H1 (cell line): ENCODE measurements at regions not wholly inside any gene's neighbourhood (a gene's known extent, or its start where the extent isn't known, plus 50 kb on each side); places are given as distances from the start of the nearest gene placed in this dataset.

Experiments
- CTCF ChIA-PET: fragments of 300-600 bp; sonication (Branson Sonifier 250); formaldehyde crosslinking; loops from one replicate; lab custom pipeline; 2021; ENCODE audit not compliant: partially characterized antibody; lab: Charles Lee
- POLR2A ChIA-PET: fragments of 300-600 bp; sonication (Branson Sonifier 250); formaldehyde crosslinking; loops from one replicate; lab custom pipeline; 2021; ENCODE audit warnings: inconsistent platforms; ENCODE audit not compliant: partially characterized antibody; lab: Charles Lee
- DNase-seq, 2 experiments: peaks; one replicate each; pipeline versions ENCODE4 v3.0.0 to v3.0.0-alpha.2; 2010 to 2022; ENCODE audit warnings: low spot score in 2 of 2, low read depth in 1 of 2, mixed read lengths in 1 of 2
- FAIRE-seq: peaks from 2 replicates; lab custom pipeline; 2011; peaks lifted over from hg19 to GRCh38; lab: Jason Lieb, UNC
- H2AFZ ChIP-seq: 2 replicates; pipeline ENCODE4 v1.8.1; 2012; ENCODE audit warnings: low read length, inconsistent platforms
- H2AK5ac ChIP-seq: 2 replicates; pipeline ENCODE4 v1.6.1; 2013; ENCODE audit warnings: low read depth, low read length
- H2BK120ac ChIP-seq: replicated peaks from 2 replicates; pipeline ENCODE3; 2013; ENCODE audit warnings: low read depth, low read length, inconsistent platforms
- H2BK12ac ChIP-seq: 2 replicates; pipeline ENCODE4 v1.6.1; 2013; ENCODE audit warnings: low read depth, low read length
- H2BK15ac ChIP-seq: 2 replicates; pipeline ENCODE4 v1.6.1; 2013; ENCODE audit warnings: low read length
- H2BK20ac ChIP-seq: 2 replicates; pipeline ENCODE4 v1.6.1; 2013; ENCODE audit warnings: low read length
- H2BK5ac ChIP-seq: 2 replicates; pipeline ENCODE4 v1.6.1; 2013; ENCODE audit warnings: low read depth, low read length
- H3K14ac ChIP-seq: 2 replicates; pipeline ENCODE4 v1.6.1; 2013; ENCODE audit warnings: inconsistent platforms; ENCODE audit not compliant: insufficient read length
- H3K18ac ChIP-seq: 2 replicates; pipeline ENCODE4 v1.6.1; 2013; ENCODE audit warnings: low read length; ENCODE audit errors: extremely low read depth
- H3K23ac ChIP-seq: 2 replicates; pipeline ENCODE4 v1.6.1; 2013; ENCODE audit warnings: inconsistent platforms; ENCODE audit not compliant: insufficient read length
- H3K23me2 ChIP-seq: 2 replicates; pipeline ENCODE4 v1.6.1; 2013; ENCODE audit warnings: low read depth, low read length
- H3K27ac ChIP-seq: 2 replicates; pipeline ENCODE4 v1.6.1; 2011; ENCODE audit warnings: low read depth, low read length, inconsistent platforms
- H3K27me3 ChIP-seq, 4 experiments: replicated peaks in 1 of 4; 1 replicate in 1 of 4; 2 replicates in 3 of 4; pipeline versions ENCODE4 v1.6.1 to v1.8.1; 2011 to 2013; ENCODE audit warnings: low read length in 3 of 4, mild to moderate bottlenecking in 3 of 4, inconsistent platforms in 2 of 4, mixed read lengths in 2 of 4, moderate library complexity in 1 of 4; ENCODE audit not compliant: control insufficient read depth in 3 of 4, insufficient read depth in 3 of 4; ENCODE audit errors: extremely low read depth in 1 of 4
- H3K36me3 ChIP-seq, 4 experiments: 2 replicates each; pipeline versions ENCODE4 v1.6.1 to v1.8.1; 2011 to 2013; ENCODE audit warnings: mild to moderate bottlenecking in 4 of 4, low read length in 3 of 4, moderate library complexity in 2 of 4, control low read depth in 1 of 4, inconsistent platforms in 1 of 4; ENCODE audit not compliant: insufficient read depth in 4 of 4, control insufficient read depth in 2 of 4
- H3K4ac ChIP-seq: replicated peaks from 2 replicates; pipeline ENCODE3; 2013; ENCODE audit warnings: low read length, low read depth, mixed read lengths, inconsistent platforms; ENCODE audit not compliant: insufficient read length
- H3K4me1 ChIP-seq, 4 experiments: replicated peaks in 1 of 4; 1 replicate in 1 of 4; 2 replicates in 3 of 4; pipeline versions ENCODE4 v1.6.1 to v1.8.1; 2011 to 2013; ENCODE audit warnings: low read length in 3 of 4, inconsistent platforms in 2 of 4, mixed read lengths in 1 of 4; ENCODE audit not compliant: insufficient read depth in 4 of 4, control insufficient read depth in 3 of 4
- H3K4me2 ChIP-seq, 2 experiments: 2 replicates each; pipeline versions ENCODE4 v1.6.1 to v1.8.1; 2011 to 2013; ENCODE audit warnings: low read depth in 2 of 2, low read length in 2 of 2, control low read depth in 1 of 2, inconsistent platforms in 1 of 2, mild to moderate bottlenecking in 1 of 2; ENCODE audit not compliant: insufficient read depth in 1 of 2
- H3K4me3 ChIP-seq, 4 experiments: fragments of 200-600, 300-600 bp in 1 of 4; sonication (generic), shearing (Covaris generic), sonication (Bioruptor Twin) in 1 of 4; 2 replicates each; pipeline versions ENCODE4 v1.5.1 to v1.8.1; 2011 to 2016; ENCODE audit warnings: low read length in 4 of 4, low read depth in 3 of 4, control low read depth in 2 of 4, inconsistent platforms in 2 of 4, mild to moderate bottlenecking in 2 of 4, mixed read lengths in 1 of 4, moderate library complexity in 1 of 4; ENCODE audit not compliant: insufficient read depth in 2 of 4; ENCODE audit errors: extremely low read depth in 1 of 4
- H3K56ac ChIP-seq: replicated peaks from 2 replicates; pipeline ENCODE3; 2013; ENCODE audit warnings: low read depth, mild to moderate bottlenecking, mixed read lengths, low read length, inconsistent platforms; ENCODE audit not compliant: insufficient read length
- H3K79me1 ChIP-seq: 2 replicates; pipeline ENCODE4 v1.6.1; 2013; ENCODE audit warnings: low read depth, low read length, control low read depth
- H3K79me2 ChIP-seq, 2 experiments: 2 replicates each; pipeline versions ENCODE4 v1.6.1 to v1.8.1; 2012 to 2013; ENCODE audit warnings: low read length in 2 of 2, mild to moderate bottlenecking in 2 of 2, inconsistent platforms in 1 of 2; ENCODE audit not compliant: insufficient read depth in 2 of 2, control insufficient read depth in 1 of 2
- H3K9ac ChIP-seq, 4 experiments: replicated peaks in 1 of 4; 1 replicate in 1 of 4; 2 replicates in 3 of 4; pipeline versions ENCODE4 v1.6.1 to v1.8.1; 2011 to 2013; ENCODE audit warnings: low read depth in 3 of 4, low read length in 3 of 4, control low read depth in 2 of 4, mild to moderate bottlenecking in 2 of 4, moderate library complexity in 2 of 4, inconsistent platforms in 1 of 4; ENCODE audit errors: extremely low read depth in 1 of 4
- H3K9me3 ChIP-seq, 2 experiments: 2 replicates each; pipeline versions ENCODE4 v1.6.1 to v1.8.1; 2012 to 2013; ENCODE audit warnings: mild to moderate bottlenecking in 2 of 2, moderate library complexity in 2 of 2, control low read depth in 1 of 2, inconsistent platforms in 1 of 2, low read depth in 1 of 2, low read length in 1 of 2, mixed read lengths in 1 of 2; ENCODE audit not compliant: insufficient read depth in 2 of 2
- H4K20me1 ChIP-seq, 2 experiments: replicated peaks in 1 of 2; 2 replicates each; pipeline versions ENCODE3 to v1.8.1; 2011 to 2013; ENCODE audit warnings: inconsistent platforms in 2 of 2, low read length in 2 of 2, mild to moderate bottlenecking in 1 of 2; ENCODE audit not compliant: insufficient read depth in 2 of 2, control insufficient read depth in 1 of 2
- H4K5ac ChIP-seq: 2 replicates; pipeline ENCODE4 v1.6.1; 2013; ENCODE audit warnings: low read length, low read depth, mixed read lengths, inconsistent platforms; ENCODE audit not compliant: insufficient read length
- H4K8ac ChIP-seq: 2 replicates; pipeline ENCODE4 v1.8.0; 2013; ENCODE audit warnings: mild to moderate bottlenecking, moderate library complexity, low read length, inconsistent platforms; ENCODE audit not compliant: insufficient read depth; ENCODE audit errors: extremely low read depth
- H4K91ac ChIP-seq: replicated peaks from 2 replicates; pipeline ENCODE3; 2013; ENCODE audit warnings: low read length, mixed read lengths, inconsistent platforms; ENCODE audit not compliant: insufficient read length
- BRCA1 ChIP-seq: IDR thresholded peaks from 2 replicates; pipeline ENCODE4 v1.6.1; 2012; ENCODE audit warnings: low read depth, low read length, improper control_type of control experiment
- E2F6 ChIP-seq: IDR thresholded peaks from 2 replicates; pipeline ENCODE4 v1.6.1; 2012; ENCODE audit warnings: inconsistent platforms
- EZH2 ChIP-seq: fragments of 200-600 bp; sonication (generic); IDR thresholded peaks from 2 replicates; pipeline ENCODE4 v1.7.1; 2012; ENCODE audit warnings: low read depth, mild to moderate bottlenecking, moderate library complexity, low read length, inconsistent platforms; ENCODE audit not compliant: severe bottlenecking
- FOSL1 ChIP-seq: IDR thresholded peaks from 2 replicates; pipeline ENCODE4 v1.6.1; 2011; ENCODE audit warnings: mild to moderate bottlenecking, low read depth, low read length, moderate library complexity; ENCODE audit not compliant: insufficient read depth
- KDM4A ChIP-seq: IDR thresholded peaks from one replicate; pipeline ENCODE4 v1.7.1; 2012; ENCODE audit warnings: low read depth, mild to moderate bottlenecking, moderate library complexity, low read length, inconsistent platforms; ENCODE audit not compliant: severe bottlenecking
- KDM5A ChIP-seq: fragments of 200-600 bp; IDR thresholded peaks from 2 replicates; pipeline ENCODE4 v1.7.1; 2012; ENCODE audit warnings: mild to moderate bottlenecking, low read length, inconsistent platforms, mixed read lengths
- MAX ChIP-seq: IDR thresholded peaks from 2 replicates; pipeline ENCODE4 v1.6.1; 2012; ENCODE audit warnings: inconsistent platforms
- NANOG ChIP-seq: IDR thresholded peaks from 2 replicates; pipeline ENCODE4 v1.6.1; 2011; ENCODE audit warnings: low read length, low read depth, mild to moderate bottlenecking, inconsistent platforms; ENCODE audit not compliant: insufficient read depth, poor library complexity, severe bottlenecking
- RAD21 ChIP-seq, 2 experiments: IDR thresholded peaks in 1 of 2; conservative IDR thresholded peaks in 1 of 2; 2 replicates each; pipeline ENCODE4 v1.6.1; 2011; ENCODE audit warnings: low read depth in 2 of 2, low read length in 2 of 2, improper control_type of control experiment in 1 of 2, inconsistent platforms in 1 of 2, mild to moderate bottlenecking in 1 of 2, moderate library complexity in 1 of 2
- RXRA ChIP-seq: IDR thresholded peaks from 2 replicates; pipeline ENCODE4 v1.6.1; 2011; ENCODE audit warnings: low read depth, mild to moderate bottlenecking, low read length, moderate library complexity; ENCODE audit not compliant: insufficient read depth
- SAP30 ChIP-seq: fragments of 300-600 bp; sonication (generic); IDR thresholded peaks from 2 replicates; pipeline ENCODE4 v1.7.1; 2012; ENCODE audit warnings: low read length, moderate library complexity, mild to moderate bottlenecking, inconsistent platforms; ENCODE audit not compliant: insufficient read depth, insufficient replicate concordance
- YY1 ChIP-seq: IDR thresholded peaks from 2 replicates; pipeline ENCODE4 v1.6.1; 2011; ENCODE audit warnings: low read depth, mild to moderate bottlenecking, low read length
- WGBS, 2 experiments: shearing (Covaris generic) in 1 of 2; methylation state at CpG; one replicate each; pipeline versions ENCODE4 v1.1.6 to v1.1.7; 2013 to 2015; ENCODE audit warnings: low lambda C conversion rate in 2 of 2, mixed read lengths in 2 of 2, inconsistent platforms in 1 of 2, low coverage in 1 of 2, missing lambda C conversion rate in 1 of 2; ENCODE audit not compliant: insufficient replicate concordance in 2 of 2, insufficient coverage in 1 of 2, insufficient read length in 1 of 2; ENCODE audit errors: extremely low coverage in 1 of 2, missing lambda C conversion rate in 1 of 2; 5-methylcytosine and 5-hydroxymethylcytosine counted together

GRCh38 chr2:186269536-186269935 is 216.5 kb upstream of the ZC3H15 start:
- no peak overlapping the region for H4K91ac ChIP-seq
- H3K79me2 ChIP-seq, result no peaks in the 10 kb centered on the region
- H3K23me2 ChIP-seq, result no peaks in the 10 kb centered on the region
- no peaks in the 10 kb centered on the region; a peak in 2 of 8 replicates for H3K36me3 ChIP-seq
- no peak for FAIRE-seq
- no peak for DNase-seq
- H2BK120ac ChIP-seq, result no peak overlapping the region
- H3K27ac ChIP-seq, result no peak overlapping the region
- no peak overlapping the region for H3K56ac ChIP-seq
- no peak overlapping the region for H3K23ac ChIP-seq
- H3K4me2 ChIP-seq, result no peak overlapping the region
- H2AK5ac ChIP-seq, result no peak overlapping the region
- no peaks in the 10 kb centered on the region for H4K20me1 ChIP-seq
- no peak overlapping the region for H2AFZ ChIP-seq
- H3K9ac ChIP-seq, result no peak overlapping the region
- no peak overlapping the region for H2BK20ac ChIP-seq
- no peak overlapping the region for H2BK15ac ChIP-seq
- 100% methylated on average over 2 of the region's 2 CpGs; no CpG with 5 or more reads in 1 of the 2 experiments for WGBS, 2 experiments
- no peak overlapping the region for H3K4ac ChIP-seq
- H3K4me3 ChIP-seq, result no peak overlapping the region
- no peaks in the 10 kb centered on the region for H3K27me3 ChIP-seq
- CTCF ChIA-PET, result no interaction called here
- no peak overlapping the region for H4K5ac ChIP-seq
- no peaks in the 10 kb centered on the region for H3K4me1 ChIP-seq
- no peak overlapping the region for H4K8ac ChIP-seq
- H3K14ac ChIP-seq, result no peak overlapping the region
- no peak overlapping the region for H2BK12ac ChIP-seq
- no peaks in the 10 kb centered on the region; the same call in 1 of the 2 replicates for H3K79me1 ChIP-seq
- POLR2A ChIA-PET, result no interaction called here
- H3K9me3 ChIP-seq, result peaks cover 0 to 5% of the 10 kb centered on the region in 2 experiments; a peak in 1 of 4 replicates
- no peak overlapping the region for H3K18ac ChIP-seq
- H2BK5ac ChIP-seq, result no peak overlapping the region
- TF ChIP-seq KDM5A, result no peak
- TF ChIP-seq NANOG, result no peak
- no peak for TF ChIP-seq SAP30
- no peak for TF ChIP-seq RAD21 (IDR thresholded peaks at IDR 0.05 in 1 of 2, conservative IDR thresholded peaks at IDR 0.05 in 1 of 2; ENCODE audit: low read depth in 2 of 2, low read length in 2 of 2)
- TF ChIP-seq YY1, result no peak
- TF ChIP-seq RXRA, result no peak
- no peak for TF ChIP-seq BRCA1
- no peak for TF ChIP-seq FOSL1
- TF ChIP-seq EZH2, result no peak
- TF ChIP-seq KDM4A, result no peak
- no peak for TF ChIP-seq E2F6
- no peak for TF ChIP-seq MAX
